ENCODE measurements at regions not wholly inside any gene's neighbourhood (a gene's known extent, or its start where the extent isn't known, plus 50 kb on each side); places are given as distances from the start of the nearest gene placed in this dataset.

GRCh38 chr14:76933515-76933914 lies 95.0 kb downstream of the IRF2BPL start:
- TF ChIP-seq CTCF (IDR thresholded peaks at IDR 0.05; ENCODE audit: insufficient read depth, low read length, missing control alignments), result no peak
- no peak for DNase-seq (ENCODE audit: low read depth, low spot score)
- ChIA-PET POLR2A (no interaction called here), CTCF (interaction anchor here (1.9 to 4.9 kb wide), 2 partner anchors 20 to 120 kb away, joined by 7 to 31 read pairs; no protein-coding TSS in a partner anchor)
- no peak overlapping the region for H3K4me3 ChIP-seq (ENCODE audit: low read depth, low read length)

GRCh38 chr14:76931631-76932402 lies 96.7 kb downstream of the IRF2BPL start:
- ChIA-PET CTCF (interaction anchor here (0.7 to 2.9 kb wide), 6 partner anchors 7 to 140 kb away, joined by 3 to 17 read pairs (median 3); no protein-coding TSS in a partner anchor), POLR2A (no interaction called here)
- no peak for TF ChIP-seq CTCF (IDR thresholded peaks at IDR 0.05; ENCODE audit: insufficient read depth, low read length, missing control alignments)
- no peak overlapping the region for H3K4me3 ChIP-seq (ENCODE audit: low read depth, low read length)
- no peak for DNase-seq (ENCODE audit: low read depth, low spot score)

- ChIA-PET POLR2A (interaction anchor here (1.5 kb wide), 1 partner anchor 17 kb away, joined by 5 read pairs; no protein-coding TSS in a partner anchor), CTCF (interaction anchor here (1.3 to 2.9 kb wide), 5 partner anchors 9 to 138 kb away, joined by 5 to 17 read pairs (median 8); no protein-coding TSS in a partner anchor)
- no peak for TF ChIP-seq CTCF (IDR thresholded peaks at IDR 0.05; ENCODE audit: insufficient read depth, low read length, missing control alignments)
- no peak overlapping the region for H3K4me3 ChIP-seq (ENCODE audit: low read depth, low read length)
- DNase-seq (ENCODE audit: low read depth, low spot score), result no peak
Measured at GRCh38 chr14:76930549-76930948, 98.0 kb downstream of the IRF2BPL start.

- ChIA-PET CTCF (interaction anchor here (0.7 to 2.9 kb wide), 7 partner anchors 10 to 140 kb away, joined by 3 to 17 read pairs (median 7); no protein-coding TSS in a partner anchor), POLR2A (interaction anchor here (1.5 kb wide), 1 partner anchor 17 kb away, joined by 5 read pairs; no protein-coding TSS in a partner anchor)
Measured at GRCh38 chr14:76929927-76930326, 98.6 kb downstream of the IRF2BPL start.

GRCh38 chr14:76927971-76928700 lies 100.4 kb downstream of the IRF2BPL start:
- ChIA-PET POLR2A (no interaction called here), CTCF (interaction anchor here (0.9 to 2.0 kb wide), 4 partner anchors 9 to 126 kb away, joined by 3 to 6 read pairs (median 4); no protein-coding TSS in a partner anchor)
- H3K4me3 ChIP-seq (ENCODE audit: low read depth, low read length), result no peak overlapping the region
- TF ChIP-seq CTCF (IDR thresholded peaks at IDR 0.05; ENCODE audit: insufficient read depth, low read length, missing control alignments), result no peak
- DNase-seq (ENCODE audit: low read depth, low spot score), result no peak

More at GRCh38 chr14:76929927-76930326, 98.6 kb downstream of the IRF2BPL start:
- no peak overlapping the region for H3K4me3 ChIP-seq (ENCODE audit: low read depth, low read length)
- DNase-seq (ENCODE audit: low read depth, low spot score), result no peak
- TF ChIP-seq CTCF (IDR thresholded peaks at IDR 0.05; ENCODE audit: insufficient read depth, low read length, missing control alignments), result no peak
